GM13977 (cell line): ENCODE measurements at regions not wholly inside any gene's neighbourhood (a gene's known extent, or its start where the extent isn't known, plus 50 kb on each side); places are given as distances from the start of the nearest gene placed in this dataset.
"Not testable (repeated sequence)": the region's sequence is repeated elsewhere in the genome, so short reads cannot be mapped to it uniquely, and the experiment has no call there.

ENCODE experiments used
- DNase-seq: peaks from one replicate; pipeline ENCODE4 v3.0.0; 2012; ENCODE audit warnings: low spot score
- in situ Hi-C: fragments of 300-500 bp; cut with MboI; formaldehyde crosslinking; loops from one replicate; pipeline ENCODE4 v1.12.0; 2022; ENCODE audit warnings: low sequenced_read_pairs, low pct_unique_long_range_greater_than_20kb, mixed read lengths, inconsistent platforms; ENCODE audit not compliant: unreplicated experiment
- TF ChIP-seq, protein P1 (sequence below): IDR thresholded peaks from 2 replicates; pipeline ENCODE4 v1.5.1; 2012; ENCODE audit warnings: mild to moderate bottlenecking, control low read depth; ENCODE audit not compliant: insufficient read depth; ENCODE audit errors: extremely low read depth, missing control alignments

DNA sequence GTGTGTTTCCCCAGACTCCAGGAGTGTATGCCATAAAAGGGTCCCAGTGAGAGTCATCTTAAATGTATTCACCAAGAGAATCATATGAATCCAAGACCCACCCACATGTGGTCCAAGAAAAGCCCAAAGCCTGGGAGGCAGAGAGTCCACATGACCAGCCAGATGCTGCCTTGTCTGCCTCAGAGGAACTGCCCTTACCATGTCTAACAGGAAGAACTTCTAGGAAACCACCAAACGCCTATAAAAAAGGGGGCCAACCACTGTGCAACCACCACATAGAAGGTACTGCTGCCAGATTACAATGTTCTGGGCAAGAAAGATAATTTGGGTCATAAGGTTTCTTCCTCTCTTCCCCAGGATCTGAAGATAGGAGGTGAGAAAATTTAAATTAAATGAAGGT, 129.8 kb upstream of the SLC24A2 start:
- DNase-seq = no peak
- in situ Hi-C loops = no loop called here
- TF ChIP-seq, protein P1, sequence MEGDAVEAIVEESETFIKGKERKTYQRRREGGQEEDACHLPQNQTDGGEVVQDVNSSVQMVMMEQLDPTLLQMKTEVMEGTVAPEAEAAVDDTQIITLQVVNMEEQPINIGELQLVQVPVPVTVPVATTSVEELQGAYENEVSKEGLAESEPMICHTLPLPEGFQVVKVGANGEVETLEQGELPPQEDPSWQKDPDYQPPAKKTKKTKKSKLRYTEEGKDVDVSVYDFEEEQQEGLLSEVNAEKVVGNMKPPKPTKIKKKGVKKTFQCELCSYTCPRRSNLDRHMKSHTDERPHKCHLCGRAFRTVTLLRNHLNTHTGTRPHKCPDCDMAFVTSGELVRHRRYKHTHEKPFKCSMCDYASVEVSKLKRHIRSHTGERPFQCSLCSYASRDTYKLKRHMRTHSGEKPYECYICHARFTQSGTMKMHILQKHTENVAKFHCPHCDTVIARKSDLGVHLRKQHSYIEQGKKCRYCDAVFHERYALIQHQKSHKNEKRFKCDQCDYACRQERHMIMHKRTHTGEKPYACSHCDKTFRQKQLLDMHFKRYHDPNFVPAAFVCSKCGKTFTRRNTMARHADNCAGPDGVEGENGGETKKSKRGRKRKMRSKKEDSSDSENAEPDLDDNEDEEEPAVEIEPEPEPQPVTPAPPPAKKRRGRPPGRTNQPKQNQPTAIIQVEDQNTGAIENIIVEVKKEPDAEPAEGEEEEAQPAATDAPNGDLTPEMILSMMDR = no peak

DNA sequence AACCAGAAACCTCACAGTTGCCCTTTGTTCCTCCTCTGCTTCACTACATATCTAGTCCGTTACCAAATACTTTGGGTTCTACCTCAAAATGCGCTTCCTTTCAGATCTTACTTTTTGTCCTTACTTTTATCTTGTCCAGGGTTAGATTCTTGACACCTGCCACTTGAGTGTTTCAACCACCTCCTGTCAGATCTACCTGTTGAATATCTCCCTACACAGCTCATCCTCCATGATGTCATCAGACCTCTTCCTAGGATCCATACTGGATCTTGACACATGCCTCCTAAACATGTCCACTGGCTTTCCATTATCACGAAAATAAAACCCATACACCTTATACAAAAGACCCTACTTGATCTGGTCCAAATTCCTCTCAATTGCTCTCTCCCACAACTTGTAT, 125.2 kb upstream of the SLC24A2 start:
- DNase-seq = no peak
- in situ Hi-C loops = no loop called here
- TF ChIP-seq, protein P1 = no peak

DNA sequence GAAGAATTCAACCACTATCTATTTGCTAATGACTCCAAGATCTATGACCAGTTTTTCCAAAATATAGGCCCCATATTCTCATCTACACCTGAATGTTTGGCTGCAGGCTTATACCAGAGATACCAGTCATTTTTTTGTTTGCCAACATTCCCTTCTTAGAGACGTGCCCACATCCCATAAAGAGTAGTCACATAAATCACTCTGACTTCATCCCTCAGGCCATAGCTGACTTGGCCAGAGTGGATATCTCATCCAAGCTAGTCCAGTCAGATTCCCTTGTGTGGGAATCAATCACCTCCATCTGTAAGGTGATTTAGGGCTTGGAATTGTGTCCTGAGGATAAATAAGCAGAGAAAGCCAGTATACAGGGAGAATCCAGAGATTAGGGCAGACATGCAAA, 124.3 kb upstream of the SLC24A2 start:
- in situ Hi-C loops = no loop called here
- TF ChIP-seq, protein P1 = no peak
- no peak for DNase-seq

- TF ChIP-seq, protein P1 = no peak
- in situ Hi-C loops = no loop called here
- no peak for DNase-seq
Observed at GRCh38 chr9:19903076-19903475, 114.2 kb upstream of the SLC24A2 start.

- in situ Hi-C loops = no loop called here
- TF ChIP-seq, protein P1 = no peak
- DNase-seq = no peak
Observed at GRCh38 chr9:19901586-19901985, 112.7 kb upstream of the SLC24A2 start.

DNA sequence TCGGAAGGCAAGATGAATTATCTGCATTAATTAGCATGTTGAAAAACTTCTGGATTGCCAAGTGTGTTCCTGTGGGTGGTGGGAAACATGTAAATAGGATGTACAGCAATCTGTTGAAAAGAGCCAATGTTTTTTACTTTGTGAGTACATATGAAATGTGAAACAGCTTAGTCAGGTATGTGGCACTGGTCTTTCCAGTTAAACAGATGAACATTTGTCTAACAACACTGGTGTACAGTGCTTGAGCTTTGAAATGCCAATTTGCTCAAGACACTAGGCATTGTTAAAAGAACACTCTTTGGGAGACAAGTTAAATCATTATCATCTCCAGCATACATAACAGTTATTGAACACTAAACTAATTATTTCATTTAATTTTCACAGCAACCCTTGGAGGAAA, 107.3 kb upstream of the SLC24A2 start:
- no peak for DNase-seq
- in situ Hi-C loops = no loop called here
- TF ChIP-seq, protein P1 = no peak

DNA sequence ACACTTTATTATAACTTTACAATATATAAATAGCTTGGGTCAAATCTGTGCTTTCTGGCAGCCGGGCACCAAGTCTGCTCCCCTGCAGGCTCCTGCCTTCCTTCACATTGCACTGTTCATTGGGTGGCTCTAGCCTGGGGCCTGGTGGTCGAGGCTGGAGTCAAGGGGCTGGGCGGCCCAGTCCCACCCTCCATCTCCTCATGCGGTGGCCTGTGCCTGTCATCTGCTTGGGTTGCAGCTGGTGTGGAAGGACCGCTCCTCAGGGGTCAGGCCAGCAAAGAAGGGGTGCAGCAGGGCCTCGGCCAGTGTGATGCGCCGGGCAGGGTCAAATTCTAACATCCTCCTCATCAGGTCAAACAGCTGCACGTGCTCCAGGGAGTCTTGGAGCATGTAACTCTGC, 106.7 kb upstream of the SLC24A2 start:
- in situ Hi-C loops, DNase-seq: not testable (repeated sequence)
